H9 (cell line): ENCODE measurements at regions not wholly inside any gene's neighbourhood (a gene's known extent, or its start where the extent isn't known, plus 50 kb on each side); places are given as distances from the start of the nearest gene placed in this dataset.

ENCODE experiments used
- DNase-seq: peaks from one replicate; pipeline ENCODE4 v3.0.0-alpha.2; 2017
- H2AFZ ChIP-seq: one replicate; pipeline ENCODE4 v1.6.1; 2013; ENCODE audit warnings: mild to moderate bottlenecking, low read length, control low read depth, moderate library complexity
- H2AK5ac ChIP-seq: 2 replicates; pipeline ENCODE4 v1.6.1; 2013; ENCODE audit warnings: low read length, control low read depth, mixed read lengths; ENCODE audit not compliant: insufficient read length
- H2BK120ac ChIP-seq: one replicate; pipeline ENCODE4 v1.6.1; 2013; ENCODE audit warnings: low read depth, mild to moderate bottlenecking, low read length, control low read depth, inconsistent platforms; ENCODE audit not compliant: poor library complexity, severe bottlenecking
- H2BK12ac ChIP-seq: 2 replicates; pipeline ENCODE4 v1.6.1; 2013; ENCODE audit warnings: low read length, control low read depth, mixed read lengths, low read depth; ENCODE audit not compliant: insufficient read length
- H2BK15ac ChIP-seq: 2 replicates; pipeline ENCODE4 v1.6.1; 2013; ENCODE audit warnings: low read depth, low read length, control low read depth
- H2BK20ac ChIP-seq: one replicate; pipeline ENCODE4 v1.6.1; 2013; ENCODE audit warnings: low read depth, mild to moderate bottlenecking, low read length, control low read depth, inconsistent platforms; ENCODE audit not compliant: poor library complexity, severe bottlenecking
- H2BK5ac ChIP-seq: 2 replicates; pipeline ENCODE4 v1.6.1; 2013; ENCODE audit warnings: low read length, control low read depth, mixed read lengths; ENCODE audit not compliant: insufficient read length
- H3K14ac ChIP-seq: 2 replicates; pipeline ENCODE4 v1.6.1; 2013; ENCODE audit warnings: low read length, control low read depth; ENCODE audit not compliant: insufficient read depth
- H3K18ac ChIP-seq: 2 replicates; pipeline ENCODE4 v1.6.1; 2013; ENCODE audit warnings: low read depth, mild to moderate bottlenecking, mixed read lengths, low read length, control low read depth; ENCODE audit not compliant: insufficient read length
- H3K23ac ChIP-seq: 2 replicates; pipeline ENCODE4 v1.6.1; 2013; ENCODE audit warnings: low read length, control low read depth, mixed read lengths, low read depth; ENCODE audit not compliant: insufficient read length
- H3K23me2 ChIP-seq: 2 replicates; pipeline ENCODE4 v1.6.1; 2013; ENCODE audit warnings: low read depth, mild to moderate bottlenecking, mixed read lengths, low read length, control low read depth; ENCODE audit not compliant: insufficient read length, poor library complexity, severe bottlenecking
- H3K27ac ChIP-seq: 2 replicates; pipeline ENCODE4 v1.5.1; 2013; ENCODE audit warnings: low read length, control low read depth, mixed read lengths, low read depth; ENCODE audit not compliant: insufficient read length
- H3K27me3 ChIP-seq: 2 replicates; pipeline ENCODE4 v1.6.1; 2013; ENCODE audit warnings: low read length, control low read depth, inconsistent platforms; ENCODE audit not compliant: insufficient read depth
- H3K4ac ChIP-seq: 2 replicates; pipeline ENCODE4 v1.6.1; 2013; ENCODE audit warnings: low read depth, mild to moderate bottlenecking, control low read depth, inconsistent platforms, low read length, moderate library complexity
- H3K4me1 ChIP-seq: 2 replicates; pipeline ENCODE4 v1.6.1; 2013; ENCODE audit warnings: low read length, control low read depth, inconsistent platforms; ENCODE audit not compliant: insufficient read depth
- H3K4me2 ChIP-seq: 2 replicates; pipeline ENCODE4 v1.6.1; 2013; ENCODE audit warnings: low read length, control low read depth, mixed read lengths; ENCODE audit not compliant: insufficient read length, insufficient read depth
- H3K56ac ChIP-seq: 2 replicates; pipeline ENCODE4 v1.6.1; 2013; ENCODE audit warnings: low read depth, mild to moderate bottlenecking, mixed read lengths, low read length, control low read depth; ENCODE audit not compliant: insufficient read length
- H3K79me1 ChIP-seq: 2 replicates; pipeline ENCODE4 v1.6.1; 2013; ENCODE audit warnings: low read depth, mild to moderate bottlenecking, moderate library complexity, low read length, control low read depth, inconsistent platforms; ENCODE audit not compliant: insufficient read depth, poor library complexity, severe bottlenecking
- H3K79me2 ChIP-seq: 2 replicates; pipeline ENCODE4 v1.6.1; 2013; ENCODE audit warnings: low read length, control low read depth, inconsistent platforms; ENCODE audit not compliant: insufficient read depth
- H3K9ac ChIP-seq: 2 replicates; pipeline ENCODE4 v1.6.1; 2013; ENCODE audit warnings: low read length, control low read depth, mixed read lengths; ENCODE audit not compliant: insufficient read length; ENCODE audit errors: extremely low read depth
- H3K9me3 ChIP-seq: one replicate; pipeline ENCODE4 v1.6.1; 2013; ENCODE audit warnings: low read depth, low read length, inconsistent platforms; ENCODE audit not compliant: control insufficient read depth
- H3T11ph ChIP-seq: one replicate; pipeline ENCODE4 v1.6.1; 2013; ENCODE audit warnings: mild to moderate bottlenecking, low read length, control low read depth, inconsistent platforms
- H4K20me1 ChIP-seq: one replicate; pipeline ENCODE4 v1.6.1; 2013; ENCODE audit not compliant: control insufficient read depth, insufficient read length, insufficient read depth
- H4K5ac ChIP-seq: 2 replicates; pipeline ENCODE4 v1.6.1; 2013; ENCODE audit warnings: low read depth, mild to moderate bottlenecking, mixed read lengths, low read length, control low read depth; ENCODE audit not compliant: insufficient read length
- H4K8ac ChIP-seq: replicated peaks from 2 replicates; pipeline ENCODE4 v1.6.1; 2013; ENCODE audit warnings: low read length, control low read depth, mixed read lengths, low read depth; ENCODE audit not compliant: insufficient read length
- H4K91ac ChIP-seq: 2 replicates; pipeline ENCODE4 v1.6.1; 2013; ENCODE audit warnings: low read depth, mild to moderate bottlenecking, moderate library complexity, mixed read lengths, low read length, control low read depth; ENCODE audit not compliant: insufficient read length
- H3K27ac Mint-ChIP-seq, 3 experiments: 2 replicates in 2 of 3; 3 replicates in 1 of 3; pipeline ENCODE4 v1.8.0; 2020 to 2021; ENCODE audit warnings: mixed read lengths in 3 of 3, mild to moderate bottlenecking in 1 of 3, moderate library complexity in 1 of 3
- H3K27me3 Mint-ChIP-seq: 2 replicates; pipeline ENCODE4 v1.8.0; 2021; ENCODE audit warnings: low read depth, mild to moderate bottlenecking, moderate library complexity, mixed read lengths
- H3K36me3 Mint-ChIP-seq, 3 experiments: 2 replicates in 2 of 3; 3 replicates in 1 of 3; pipeline ENCODE4 v1.8.0; 2020 to 2021; ENCODE audit warnings: low read depth in 3 of 3, mixed read lengths in 3 of 3; ENCODE audit not compliant: insufficient read depth in 1 of 3
- H3K4me1 Mint-ChIP-seq, 2 experiments: 2 replicates each; pipeline ENCODE4 v1.8.0; 2020; ENCODE audit warnings: mixed read lengths in 2 of 2
- H3K4me3 Mint-ChIP-seq, 2 experiments: 2 replicates in 1 of 2; 3 replicates in 1 of 2; pipeline ENCODE4 v1.8.0; 2020 to 2021; ENCODE audit warnings: mild to moderate bottlenecking in 2 of 2, mixed read lengths in 2 of 2, moderate library complexity in 1 of 2
- H3K9me3 Mint-ChIP-seq, 2 experiments: 2 replicates in 1 of 2; 3 replicates in 1 of 2; pipeline ENCODE4 v1.8.0; 2020; ENCODE audit warnings: mild to moderate bottlenecking in 2 of 2, mixed read lengths in 2 of 2, moderate library complexity in 1 of 2
- CTCF ChIP-seq: fragments of 200-600 bp; sonication (generic); conservative IDR thresholded peaks from 3 replicates; pipeline ENCODE4 v1.8.0; 2021; ENCODE audit warnings: antibody characterized with exemption, mild to moderate bottlenecking
- WGBS: extraction: QIAGEN DNeasy Blood & Tissue Kit; methylation state at CpG from one replicate; pipeline ENCODE4 v1.1.7; 2013; ENCODE audit warnings: missing lambda C conversion rate, low lambda C conversion rate, mixed read lengths; ENCODE audit not compliant: insufficient read length; ENCODE audit errors: extremely low coverage; 5-methylcytosine and 5-hydroxymethylcytosine counted together

DNA sequence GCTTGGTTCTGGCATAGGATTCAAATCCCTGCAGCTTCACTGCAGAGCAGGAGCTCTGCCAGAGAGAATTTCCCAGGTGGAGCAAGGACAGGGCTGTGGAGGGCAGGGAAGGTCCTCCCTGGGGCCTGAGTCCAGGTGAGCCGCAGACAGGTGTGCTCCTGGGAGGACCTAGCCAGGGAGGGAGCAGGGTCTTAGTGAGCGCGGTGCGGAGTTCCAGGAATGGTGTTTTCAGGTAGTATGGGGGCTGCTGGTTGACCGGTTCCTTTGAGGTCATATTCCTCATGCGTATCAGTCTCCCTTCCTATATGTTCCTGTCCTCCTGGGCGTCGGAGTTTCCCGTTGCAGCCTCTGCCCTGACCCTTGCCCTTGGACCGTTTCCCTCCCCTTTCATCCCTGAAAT, 813.3 kb downstream of the KCNJ18 start:
- peaks cover 1% of the 10 kb centered on the region; the same call in 1 of the 2 replicates for H3K27me3 Mint-ChIP-seq
- Histone ChIP-seq H2BK15ac (no peak overlapping the region), H2BK20ac (no peak overlapping the region), H3K79me1 (no peaks in the 10 kb centered on the region), H3K14ac (no peak overlapping the region), H4K8ac (no peak overlapping the region), H3T11ph (no peak overlapping the region), H4K20me1 (no peaks in the 10 kb centered on the region), H2AFZ (no peak overlapping the region), H4K5ac (no peak overlapping the region), H3K27me3 (no peaks in the 10 kb centered on the region), H3K9ac (no peak overlapping the region), H2BK12ac (no peak overlapping the region), H3K4me1 (no peaks in the 10 kb centered on the region), H3K4ac (no peak overlapping the region), H2BK5ac (no peak overlapping the region), H3K23ac (no peak overlapping the region), H3K23me2 (peaks cover 2% of the 10 kb centered on the region), H4K91ac (no peak overlapping the region), H3K9me3 (peaks cover 85% of the 10 kb centered on the region), H2AK5ac (no peak overlapping the region), H3K18ac (no peak overlapping the region), H3K56ac (no peak overlapping the region), H2BK120ac (no peak overlapping the region), H3K4me2 (no peak overlapping the region), H3K79me2 (no peaks in the 10 kb centered on the region), H3K27ac (no peak overlapping the region)
- no peak overlapping the region for H3K27ac Mint-ChIP-seq
- DNase-seq: no peak
- TF ChIP-seq CTCF: no peak
- no peaks in the 10 kb centered on the region for H3K4me1 Mint-ChIP-seq
- H3K9me3 Mint-ChIP-seq: peaks cover 93 to 95% of the 10 kb centered on the region in 2 experiments
- peaks cover 4 to 23% (median 12%) of the 10 kb centered on the region in 3 experiments; a peak in 6 of 7 replicates for H3K36me3 Mint-ChIP-seq
- no CpG with 5 or more reads among the region's 10 CpGs for WGBS
- H3K4me3 Mint-ChIP-seq: no peak overlapping the region
